ENCODE measurements at regions not wholly inside any gene's neighbourhood (a gene's known extent, or its start where the extent isn't known, plus 50 kb on each side); places are given as distances from the start of the nearest gene placed in this dataset.

GRCh38 chr1:98404866-98405265, 256.7 kb upstream of the SNX7 start:
- TF ChIP-seq, protein P1, sequence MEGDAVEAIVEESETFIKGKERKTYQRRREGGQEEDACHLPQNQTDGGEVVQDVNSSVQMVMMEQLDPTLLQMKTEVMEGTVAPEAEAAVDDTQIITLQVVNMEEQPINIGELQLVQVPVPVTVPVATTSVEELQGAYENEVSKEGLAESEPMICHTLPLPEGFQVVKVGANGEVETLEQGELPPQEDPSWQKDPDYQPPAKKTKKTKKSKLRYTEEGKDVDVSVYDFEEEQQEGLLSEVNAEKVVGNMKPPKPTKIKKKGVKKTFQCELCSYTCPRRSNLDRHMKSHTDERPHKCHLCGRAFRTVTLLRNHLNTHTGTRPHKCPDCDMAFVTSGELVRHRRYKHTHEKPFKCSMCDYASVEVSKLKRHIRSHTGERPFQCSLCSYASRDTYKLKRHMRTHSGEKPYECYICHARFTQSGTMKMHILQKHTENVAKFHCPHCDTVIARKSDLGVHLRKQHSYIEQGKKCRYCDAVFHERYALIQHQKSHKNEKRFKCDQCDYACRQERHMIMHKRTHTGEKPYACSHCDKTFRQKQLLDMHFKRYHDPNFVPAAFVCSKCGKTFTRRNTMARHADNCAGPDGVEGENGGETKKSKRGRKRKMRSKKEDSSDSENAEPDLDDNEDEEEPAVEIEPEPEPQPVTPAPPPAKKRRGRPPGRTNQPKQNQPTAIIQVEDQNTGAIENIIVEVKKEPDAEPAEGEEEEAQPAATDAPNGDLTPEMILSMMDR (tag by site-specific recombination; IDR thresholded peaks at IDR 0.05): no peak
- TF ChIP-seq ZNF645 (tag by site-specific recombination; IDR thresholded peaks at IDR 0.05): no peak
